ENCODE measurements at regions not wholly inside any gene's neighbourhood (a gene's known extent, or its start where the extent isn't known, plus 50 kb on each side); places are given as distances from the start of the nearest gene placed in this dataset.

GRCh38 chr3:107062787-107063186, 314.5 kb upstream of the CCDC54 start:
- TF ChIP-seq CTCF (conservative IDR thresholded peaks at IDR 0.05), result no peak
- no peak for TF ChIP-seq ZFX (IDR thresholded peaks at IDR 0.05)
